Neural cell (in vitro differentiated cells): ENCODE measurements at regions not wholly inside any gene's neighbourhood (a gene's known extent, or its start where the extent isn't known, plus 50 kb on each side); places are given as distances from the start of the nearest gene placed in this dataset.

Source experiments
- H2AFZ ChIP-seq: fragments of 200-600, 300-800 bp; sonication (generic), shearing (Covaris generic); 2 replicates; pipeline ENCODE4 v1.6.0; 2014; ENCODE audit warnings: low read depth, mild to moderate bottlenecking, antibody characterized with exemption, low read length, moderate library complexity
- H3F3A ChIP-seq: fragments of 200-600 bp; shearing (Covaris generic); 2 replicates; pipeline ENCODE4 v1.6.1; 2016; ENCODE audit warnings: mild to moderate bottlenecking, moderate library complexity, mixed read lengths, antibody characterized with exemption, low read length; ENCODE audit not compliant: insufficient read depth, poor library complexity, severe bottlenecking
- H3K27ac ChIP-seq: fragments of 200-600, 300-800 bp; sonication (generic), shearing (Covaris generic); 2 replicates; pipeline ENCODE4 v1.5.1; 2014; ENCODE audit warnings: mild to moderate bottlenecking, low read length, moderate library complexity
- H3K27me3 ChIP-seq: fragments of 300-800, 200-600 bp; sonication (generic), shearing (Covaris generic); 2 replicates; pipeline ENCODE4 v1.6.0; 2014; ENCODE audit warnings: mild to moderate bottlenecking, low read depth, low read length, moderate library complexity; ENCODE audit not compliant: insufficient read depth
- H3K36me3 ChIP-seq: fragments of 300-800, 200-600 bp; sonication (generic), shearing (Covaris generic); 2 replicates; pipeline ENCODE4 v1.5.1; 2014; ENCODE audit warnings: mild to moderate bottlenecking, antibody characterized with exemption, low read length, moderate library complexity; ENCODE audit not compliant: insufficient read depth
- H3K4me2 ChIP-seq: fragments of 300-800, 200-600 bp; sonication (generic), shearing (Covaris generic); 2 replicates; pipeline ENCODE4 v1.6.0; 2014; ENCODE audit warnings: mild to moderate bottlenecking, low read length
- H3K4me3 ChIP-seq: fragments of 300-800, 200-600 bp; sonication (generic), shearing (Covaris generic); 2 replicates; pipeline ENCODE4 v1.5.1; 2014; ENCODE audit warnings: mild to moderate bottlenecking, low read length, moderate library complexity
- H3K79me2 ChIP-seq: fragments of 200-600 bp; shearing (Covaris generic); replicated peaks from 2 replicates; pipeline ENCODE4 v1.6.0; 2014; ENCODE audit warnings: mild to moderate bottlenecking, low read length, moderate library complexity; ENCODE audit not compliant: insufficient read depth
- H3K9ac ChIP-seq: fragments of 300-800, 200-600 bp; sonication (generic), shearing (Covaris generic); 2 replicates; pipeline ENCODE4 v1.6.1; 2016; ENCODE audit warnings: mild to moderate bottlenecking, low read length, mixed read lengths
- H3K9me2 ChIP-seq: fragments of 200-600 bp; shearing (Covaris generic); 2 replicates; pipeline ENCODE4 v1.6.1; 2016; ENCODE audit warnings: mild to moderate bottlenecking, low read length, mixed read lengths; ENCODE audit not compliant: insufficient read depth
- H3K9me3 ChIP-seq: fragments of 200-600, 300-800 bp; sonication (generic), shearing (Covaris generic); 2 replicates; pipeline ENCODE4 v1.6.1; 2016; ENCODE audit warnings: mild to moderate bottlenecking, mixed run types, low read length, moderate library complexity, mixed read lengths
- H4K20me1 ChIP-seq: fragments of 200-600 bp; shearing (Covaris generic); 2 replicates; pipeline ENCODE4 v1.6.1; 2016; ENCODE audit warnings: mild to moderate bottlenecking, mixed run types; ENCODE audit not compliant: insufficient read depth
- CTCF ChIP-seq: fragments of 450-650 bp; IDR thresholded peaks from 2 replicates; pipeline ENCODE4 v1.5.1; 2014; ENCODE audit warnings: antibody characterized with exemption, mild to moderate bottlenecking, moderate library complexity; ENCODE audit not compliant: poor library complexity, severe bottlenecking
- EP300 ChIP-seq: fragments of 450-650 bp; conservative IDR thresholded peaks from 2 replicates; pipeline ENCODE4 v1.6.1; 2014; ENCODE audit warnings: antibody characterized with exemption, mild to moderate bottlenecking, moderate library complexity; ENCODE audit not compliant: poor library complexity, severe bottlenecking
- EZH2 ChIP-seq: fragments of 200-600, 300-800 bp; shearing (Covaris generic), sonication (generic); IDR thresholded peaks from 2 replicates; pipeline ENCODE4 v1.6.1; 2014; ENCODE audit warnings: antibody characterized with exemption, low read length, borderline replicate concordance, mild to moderate bottlenecking; ENCODE audit not compliant: insufficient read depth, poor library complexity, severe bottlenecking
- MXI1 ChIP-seq: fragments of 450-650 bp; conservative IDR thresholded peaks from 2 replicates; pipeline ENCODE4 v1.6.1; 2014; ENCODE audit warnings: antibody characterized with exemption, mild to moderate bottlenecking; ENCODE audit not compliant: poor library complexity, severe bottlenecking
- POLR2AphosphoS5 ChIP-seq: IDR thresholded peaks from 2 replicates; pipeline ENCODE4 v1.6.1; 2012
- RAD21 ChIP-seq: fragments of 450-650 bp; conservative IDR thresholded peaks from 2 replicates; pipeline ENCODE4 v1.6.1; 2014; ENCODE audit warnings: antibody characterized with exemption, mild to moderate bottlenecking, moderate library complexity
- REST ChIP-seq: IDR thresholded peaks from 2 replicates; pipeline ENCODE4 v1.6.1; 2012; ENCODE audit warnings: borderline replicate concordance
- SMC3 ChIP-seq: fragments of 450-650 bp; conservative IDR thresholded peaks from 2 replicates; pipeline ENCODE4 v1.6.1; 2014; ENCODE audit warnings: antibody characterized with exemption, mild to moderate bottlenecking, moderate library complexity; ENCODE audit not compliant: poor library complexity
- TAF1 ChIP-seq: IDR thresholded peaks from 2 replicates; pipeline ENCODE4 v1.6.1; 2012; ENCODE audit warnings: low read depth

DNA sequence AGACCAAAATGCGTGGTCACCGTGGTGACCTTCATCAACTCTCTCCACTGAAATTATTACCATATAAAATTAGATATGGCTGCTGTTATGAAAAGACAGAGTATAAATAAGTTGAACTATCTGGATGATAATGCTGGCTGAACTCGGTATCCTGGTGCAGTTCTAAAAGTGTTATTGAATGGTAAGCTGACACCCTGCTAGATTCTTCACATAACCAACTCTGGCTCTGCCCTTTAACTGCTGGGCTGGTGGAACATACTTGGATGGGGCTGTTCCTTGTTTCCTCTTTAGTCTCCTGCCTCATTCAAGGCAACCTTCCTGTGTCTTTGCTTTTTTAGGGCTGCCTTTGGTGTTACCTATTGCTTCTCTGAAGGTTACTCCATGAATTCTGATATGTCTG, 106.9 kb downstream of the FGF9 start:
- Histone ChIP-seq H3K27ac (no peak overlapping the region), H3K9ac (no peak overlapping the region), H3K9me2 (no peaks in the 10 kb centered on the region), H3K4me2 (no peak overlapping the region), H3K79me2 (no peaks in the 10 kb centered on the region), H3F3A (no peaks in the 10 kb centered on the region), H3K4me3 (no peak overlapping the region), H3K27me3 (no peaks in the 10 kb centered on the region), H2AFZ (no peak overlapping the region), H3K9me3 (no peaks in the 10 kb centered on the region), H4K20me1 (no peaks in the 10 kb centered on the region), H3K36me3 (no peaks in the 10 kb centered on the region)
- TF ChIP-seq SMC3: no peak
- no peak for TF ChIP-seq RAD21
- TF ChIP-seq TAF1: no peak
- TF ChIP-seq POLR2AphosphoS5: no peak
- no peak for TF ChIP-seq CTCF
- TF ChIP-seq EZH2: no peak
- TF ChIP-seq REST: no peak
- TF ChIP-seq EP300: no peak
- TF ChIP-seq MXI1: no peak

DNA sequence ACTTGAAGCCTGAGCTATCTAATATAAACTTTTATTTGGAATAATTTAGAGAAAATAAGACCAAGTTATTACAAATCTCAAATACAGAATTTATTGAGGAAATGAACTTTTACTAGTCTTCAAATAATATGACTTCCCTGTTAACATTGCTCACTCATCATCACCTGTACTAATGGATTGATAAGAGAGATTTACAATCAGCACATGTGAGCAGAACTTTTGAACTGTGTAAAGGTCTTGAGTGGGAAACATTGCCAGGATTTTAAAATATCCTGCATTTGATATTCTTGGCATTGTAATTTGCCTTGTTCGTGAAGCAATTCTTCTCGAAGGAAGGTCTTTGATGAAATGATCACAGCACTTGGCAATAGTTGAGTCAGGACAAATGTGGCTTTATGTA, 111.9 kb downstream of the FGF9 start:
- Histone ChIP-seq H3K27me3 (no peaks in the 10 kb centered on the region), H3K4me3 (no peak overlapping the region), H3K9ac (no peak overlapping the region), H3K79me2 (no peaks in the 10 kb centered on the region), H3K4me2 (no peak overlapping the region), H3K27ac (no peak overlapping the region), H2AFZ (no peak overlapping the region), H3K9me2 (no peaks in the 10 kb centered on the region), H4K20me1 (no peaks in the 10 kb centered on the region), H3K9me3 (no peaks in the 10 kb centered on the region), H3K36me3 (no peaks in the 10 kb centered on the region), H3F3A (no peaks in the 10 kb centered on the region)
- TF ChIP-seq CTCF: no peak
- TF ChIP-seq SMC3: no peak
- no peak for TF ChIP-seq TAF1
- TF ChIP-seq EZH2: no peak
- no peak for TF ChIP-seq RAD21
